ENCODE measurements at regions not wholly inside any gene's neighbourhood (a gene's known extent, or its start where the extent isn't known, plus 50 kb on each side); places are given as distances from the start of the nearest gene placed in this dataset.

DNA sequence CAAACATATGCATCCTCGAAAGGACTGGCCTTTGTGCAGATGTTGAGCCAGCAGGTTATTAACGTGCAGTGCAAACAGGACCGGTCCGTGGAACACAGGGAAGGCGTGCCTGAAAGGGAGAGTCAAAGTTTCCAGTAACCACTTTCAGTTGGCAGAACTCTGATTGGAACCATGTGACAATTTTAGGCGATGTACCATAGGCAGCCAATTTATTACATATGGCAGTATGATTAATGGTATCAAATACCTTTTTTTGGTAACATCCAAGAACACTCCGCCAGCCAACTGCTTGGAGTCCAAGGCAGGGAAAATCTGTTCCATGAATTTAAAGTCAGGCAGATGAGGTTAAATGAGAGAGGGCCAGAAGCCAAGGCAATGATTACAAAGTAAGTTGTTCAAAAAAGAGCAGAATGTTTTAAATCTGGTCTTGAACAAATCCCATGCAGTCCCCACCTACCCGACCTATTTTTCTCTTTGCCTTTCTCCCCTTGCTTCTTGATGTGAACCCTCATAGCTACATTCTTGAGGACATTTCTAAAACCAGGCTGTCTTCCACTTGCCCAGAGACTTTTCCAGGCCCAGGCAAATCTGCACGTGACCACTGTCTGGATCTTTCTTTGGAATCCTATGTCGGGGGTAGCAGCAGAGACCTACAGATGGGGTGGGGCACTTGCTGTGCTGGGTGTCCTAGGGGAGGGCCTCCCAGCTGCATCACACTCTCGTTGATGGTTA is 351.7 kb downstream of the HRH4 start:
- Histone ChIP-seq H2BK120ac (ENCODE audit: low read depth, low read length) (no peak overlapping the region), H3K4me2 (ENCODE audit: low read depth, low read length) (no peak overlapping the region), H3K9me1 (ENCODE audit: insufficient read depth, low read length) (no peaks in the 10 kb centered on the region), H3K23ac (ENCODE audit: low read depth, low read length) (no peak overlapping the region), H3K27me3 (ENCODE audit: control insufficient read depth, insufficient read depth, low read length) (no peaks in the 10 kb centered on the region; the same call in 1 of the 2 replicates), H3K4ac (ENCODE audit: low read depth, low read length) (no peak overlapping the region), H4K5ac (ENCODE audit: low read depth, low read length) (no peak overlapping the region), H3K18ac (ENCODE audit: low read depth, low read length) (no peak overlapping the region), H3K4me1 (ENCODE audit: control insufficient read depth, insufficient read depth, low read length) (no peaks in the 10 kb centered on the region), H4K8ac (ENCODE audit: low read depth in 2 of 2, low read length in 2 of 2) (no peak overlapping the region), H4K91ac (ENCODE audit: insufficient read depth, low read depth, low read length) (no peak overlapping the region), H3K9ac (ENCODE audit: low read depth, low read length) (no peak overlapping the region), H2AK9ac (replicated peaks; ENCODE audit: low read depth, low read length, poor library complexity) (no peak overlapping the region), H2BK20ac (ENCODE audit: low read depth, low read length) (no peak overlapping the region), H2BK5ac (ENCODE audit: low read depth, low read length, poor library complexity, severe bottlenecking) (no peak overlapping the region), H3K79me1 (ENCODE audit: low read depth in 1 of 2, low read length in 2 of 2) (no peaks in the 10 kb centered on the region), H3K27ac (ENCODE audit: insufficient read depth, low read length) (no peak overlapping the region), H3K4me3 (ENCODE audit: insufficient read depth, low read depth, low read length) (no peak overlapping the region), H3K56ac (ENCODE audit: extremely low read depth, insufficient read depth, low read length) (no peak overlapping the region), H2AFZ (replicated peaks; ENCODE audit: low read length, poor library complexity) (no peak overlapping the region), H3K36me3 (ENCODE audit: control insufficient read depth, insufficient read depth, low read length) (no peaks in the 10 kb centered on the region), H4K20me1 (ENCODE audit: insufficient read depth, low read length) (no peaks in the 10 kb centered on the region), H2AK5ac (ENCODE audit: low read depth, low read length) (no peak overlapping the region), H2BK15ac (ENCODE audit: low read depth, low read length) (no peak overlapping the region; the same call in 2 of the 3 replicates), H3K9me3 (ENCODE audit: control insufficient read depth, insufficient read depth, low read length) (no peaks in the 10 kb centered on the region), H3K14ac (replicated peaks; ENCODE audit: low read depth, low read length) (no peak overlapping the region)
- POLR2A ChIA-PET (ENCODE audit: unreplicated experiment), result no interaction called here
- 83% methylated on average over 1 of the region's 11 CpGs; no CpG with 5 or more reads in 1 of the 2 experiments for WGBS, 2 experiments (ENCODE audit: extremely low coverage in 2 of 2, insufficient read length in 1 of 2)
- DNase-seq (no peak), ATAC-seq (ENCODE audit: low read depth) (no peak)
- CTCF ChIA-PET, result no interaction called here
- no peak for TF ChIP-seq POLR2A (IDR thresholded peaks at IDR 0.05; ENCODE audit: low read depth, low read length)
- TF ChIP-seq, protein P1, sequence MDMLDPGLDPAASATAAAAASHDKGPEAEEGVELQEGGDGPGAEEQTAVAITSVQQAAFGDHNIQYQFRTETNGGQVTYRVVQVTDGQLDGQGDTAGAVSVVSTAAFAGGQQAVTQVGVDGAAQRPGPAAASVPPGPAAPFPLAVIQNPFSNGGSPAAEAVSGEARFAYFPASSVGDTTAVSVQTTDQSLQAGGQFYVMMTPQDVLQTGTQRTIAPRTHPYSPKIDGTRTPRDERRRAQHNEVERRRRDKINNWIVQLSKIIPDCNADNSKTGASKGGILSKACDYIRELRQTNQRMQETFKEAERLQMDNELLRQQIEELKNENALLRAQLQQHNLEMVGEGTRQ (IDR thresholded peaks at IDR 0.05; ENCODE audit: low read depth, low read length), result no peak
- TF ChIP-seq, protein P2, sequence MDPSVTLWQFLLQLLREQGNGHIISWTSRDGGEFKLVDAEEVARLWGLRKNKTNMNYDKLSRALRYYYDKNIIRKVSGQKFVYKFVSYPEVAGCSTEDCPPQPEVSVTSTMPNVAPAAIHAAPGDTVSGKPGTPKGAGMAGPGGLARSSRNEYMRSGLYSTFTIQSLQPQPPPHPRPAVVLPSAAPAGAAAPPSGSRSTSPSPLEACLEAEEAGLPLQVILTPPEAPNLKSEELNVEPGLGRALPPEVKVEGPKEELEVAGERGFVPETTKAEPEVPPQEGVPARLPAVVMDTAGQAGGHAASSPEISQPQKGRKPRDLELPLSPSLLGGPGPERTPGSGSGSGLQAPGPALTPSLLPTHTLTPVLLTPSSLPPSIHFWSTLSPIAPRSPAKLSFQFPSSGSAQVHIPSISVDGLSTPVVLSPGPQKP (IDR thresholded peaks at IDR 0.05; ENCODE audit: borderline replicate concordance, low read depth, low read length), result no peak
- no peak for TF ChIP-seq NFE2L2 (IDR thresholded peaks at IDR 0.05; ENCODE audit: low read depth, low read length)
- TF ChIP-seq MAFK (IDR thresholded peaks at IDR 0.05; ENCODE audit: low read depth, low read length), result no peak
- TF ChIP-seq MXI1 (IDR thresholded peaks at IDR 0.05; ENCODE audit: borderline replicate concordance, low read depth, low read length), result no peak
- intact Hi-C loops (cut with micrococcal nuclease), result no loop called here
- dilution Hi-C loops (cut with HindIII; ENCODE audit: low sequenced_read_pairs, unreplicated experiment), result no loop called here
- no TSS peak for BruUV-seq (replicated peaks)
- in situ Hi-C loops (cut with MboI; ENCODE audit: low sequenced_read_pairs), result no loop called here
